SW 1271 (cell line): ENCODE measurements at regions not wholly inside any gene's neighbourhood (a gene's known extent, or its start where the extent isn't known, plus 50 kb on each side); places are given as distances from the start of the nearest gene placed in this dataset.

Experiments used
- DNase-seq, 2 experiments: peaks; one replicate each; lab custom pipeline; 2025; lab: John Stamatoyannopoulos, UW

- no peak for DNase-seq
Measured at GRCh38 chr9:4435197-4435596, 55.1 kb upstream of the SLC1A1 start.

GRCh38 chr9:4433379-4433778, 56.9 kb upstream of the SLC1A1 start:
- no peak for DNase-seq

DNA sequence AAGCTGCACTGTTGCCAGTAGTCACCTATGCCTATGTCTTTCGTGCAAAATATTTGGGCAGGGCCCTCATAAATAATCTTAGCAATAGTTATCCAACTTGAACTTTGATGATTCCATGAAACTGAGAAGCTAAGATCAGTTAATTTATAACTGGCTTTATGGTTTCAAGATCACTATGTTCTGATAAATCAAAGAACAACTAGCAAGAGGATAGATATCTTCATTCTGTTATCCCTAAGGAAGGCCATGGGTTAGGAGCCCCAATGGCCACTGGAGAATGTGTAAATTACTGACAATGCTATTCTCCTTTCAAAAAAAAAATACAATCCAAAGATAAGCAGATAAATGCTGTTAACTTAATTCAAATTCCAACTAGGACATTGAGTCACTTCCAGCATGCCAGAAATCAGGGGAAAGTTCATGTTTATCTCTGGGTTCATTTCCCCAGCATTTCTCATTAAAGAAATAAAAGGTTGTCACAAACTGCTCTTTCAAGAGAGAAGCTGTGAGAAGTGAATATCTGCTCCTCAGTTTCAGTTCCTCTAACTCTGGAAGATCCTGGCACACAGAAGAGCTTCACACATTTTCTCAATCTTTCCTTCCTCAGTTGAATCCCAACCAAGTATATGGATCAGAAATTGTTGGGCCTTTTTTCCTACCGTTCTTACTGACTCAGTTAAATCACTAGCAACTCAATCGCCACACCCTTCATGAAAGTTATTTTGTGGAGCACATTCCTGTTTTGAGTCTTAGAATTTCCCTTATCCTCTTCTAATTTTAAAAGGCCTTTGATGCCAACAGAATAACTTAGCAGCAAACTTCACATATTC, 59.6 kb upstream of the SLC1A1 start:
- no peak for DNase-seq

DNA sequence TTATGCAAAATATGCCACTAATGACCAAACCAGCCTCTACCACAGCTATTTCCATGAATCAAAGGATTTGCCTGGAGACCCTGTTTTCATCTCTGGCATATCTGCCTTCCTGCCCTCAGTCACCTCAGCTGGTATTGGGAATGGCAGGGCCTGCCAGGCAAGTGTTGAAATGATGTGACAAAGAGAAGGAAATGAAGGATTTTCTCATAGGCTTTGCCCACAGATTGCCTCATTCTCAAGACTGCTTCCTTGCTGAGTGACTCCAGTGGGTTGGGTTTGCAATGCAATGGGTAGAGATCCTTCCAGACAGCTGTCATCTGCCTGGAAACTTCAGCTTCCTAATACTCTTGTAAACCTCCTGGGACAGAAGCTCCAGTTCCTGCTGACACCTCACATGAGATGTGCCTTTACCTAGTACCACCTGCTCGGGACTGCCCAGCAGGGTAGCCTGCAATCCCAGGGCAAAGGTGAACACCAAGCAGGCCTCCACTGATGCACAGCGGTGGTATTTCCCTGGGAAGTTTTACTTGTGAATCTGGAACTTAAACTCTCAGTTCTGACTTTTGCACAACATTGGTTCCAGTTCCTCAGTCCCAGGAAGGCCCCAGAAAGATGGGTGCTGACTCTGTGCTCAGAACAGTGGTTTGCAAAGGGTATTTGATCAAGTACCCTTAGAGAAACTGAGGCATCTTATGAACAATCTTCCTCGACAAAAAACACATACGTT, 64.8 kb upstream of the SLC1A1 start:
- DNase-seq = no peak

GRCh38 chr9:4424891-4425290, 65.4 kb upstream of the SLC1A1 start:
- DNase-seq = no peak

DNA sequence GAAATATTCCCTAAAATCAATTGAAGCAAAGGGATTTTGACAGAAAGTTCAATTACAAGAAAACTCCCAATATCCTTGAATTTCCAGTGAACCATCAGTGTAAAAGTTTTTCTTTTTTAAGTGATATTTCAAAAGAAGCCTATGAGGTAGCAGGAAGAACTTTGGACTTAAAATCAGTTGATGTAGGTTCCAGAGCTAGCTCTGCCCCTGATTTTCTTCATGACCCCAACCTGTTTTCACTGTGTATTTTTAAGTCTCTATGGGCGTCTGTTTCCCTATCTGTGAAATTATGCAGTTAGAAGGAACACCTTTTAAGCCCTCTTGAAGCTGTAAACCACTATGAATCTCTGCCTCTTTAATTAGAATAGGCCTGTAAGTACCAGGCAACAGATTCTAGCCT, 66.2 kb upstream of the SLC1A1 start:
- no peak for DNase-seq

- no peak for DNase-seq
Measured at GRCh38 chr9:4423207-4423610, 67.1 kb upstream of the SLC1A1 start.

DNA sequence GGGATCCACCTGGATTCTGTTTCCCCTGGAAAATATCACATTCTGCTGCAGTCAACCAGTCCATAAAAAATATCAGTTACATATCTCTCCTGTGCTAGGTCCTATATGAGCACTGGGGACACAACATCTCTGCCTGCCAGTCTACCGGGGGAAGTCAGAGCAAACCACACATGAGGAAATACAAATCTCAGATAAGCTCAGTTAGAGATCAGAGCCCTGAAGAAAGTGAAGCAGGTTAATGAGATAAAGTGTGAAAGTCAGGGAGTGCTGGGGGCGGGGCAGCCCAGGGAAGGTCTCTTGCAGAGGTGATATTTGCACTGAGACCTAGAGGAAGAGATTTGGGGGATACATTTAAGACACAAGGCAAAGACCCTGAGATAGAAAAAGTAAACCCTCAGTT, 67.8 kb upstream of the SLC1A1 start:
- no peak for DNase-seq

DNA sequence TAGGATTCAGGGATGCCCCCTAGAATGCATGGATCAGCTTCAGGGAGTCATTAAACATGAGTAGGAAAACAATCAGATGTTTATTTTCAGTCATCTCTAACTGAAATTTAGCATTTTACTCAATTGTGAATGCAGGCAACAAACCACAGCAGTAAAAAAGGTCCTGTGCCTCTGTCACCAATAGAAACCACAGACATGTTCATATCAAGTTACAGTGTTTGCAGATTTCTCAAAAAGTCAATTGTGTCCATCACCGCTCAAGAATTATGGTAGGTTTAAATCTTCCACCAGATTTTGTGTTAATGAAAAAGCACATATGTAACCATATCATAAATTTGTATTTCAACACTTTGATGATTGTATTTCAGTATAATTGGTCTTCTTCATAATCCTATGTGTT, 68.4 kb upstream of the SLC1A1 start:
- no peak for DNase-seq

DNA sequence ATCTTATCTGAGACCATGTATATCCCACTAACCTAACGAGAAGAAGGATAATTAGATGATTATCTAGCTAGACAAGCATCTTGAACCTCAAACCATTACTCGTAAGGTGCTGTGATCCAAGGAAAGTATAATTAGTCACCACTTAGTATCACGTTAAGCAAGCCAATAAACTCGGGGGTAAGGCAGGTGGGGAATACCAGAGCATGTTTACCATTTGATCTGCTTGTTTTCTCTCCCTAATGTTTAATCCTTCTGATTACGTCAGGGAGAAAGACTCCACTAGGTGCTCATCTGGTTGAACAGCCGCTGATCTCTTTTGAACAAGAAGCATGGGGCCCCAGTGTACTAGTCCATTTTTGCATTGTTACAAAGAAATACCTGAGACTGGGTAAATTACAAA, 69.9 kb upstream of the SLC1A1 start:
- DNase-seq = no peak

DNA sequence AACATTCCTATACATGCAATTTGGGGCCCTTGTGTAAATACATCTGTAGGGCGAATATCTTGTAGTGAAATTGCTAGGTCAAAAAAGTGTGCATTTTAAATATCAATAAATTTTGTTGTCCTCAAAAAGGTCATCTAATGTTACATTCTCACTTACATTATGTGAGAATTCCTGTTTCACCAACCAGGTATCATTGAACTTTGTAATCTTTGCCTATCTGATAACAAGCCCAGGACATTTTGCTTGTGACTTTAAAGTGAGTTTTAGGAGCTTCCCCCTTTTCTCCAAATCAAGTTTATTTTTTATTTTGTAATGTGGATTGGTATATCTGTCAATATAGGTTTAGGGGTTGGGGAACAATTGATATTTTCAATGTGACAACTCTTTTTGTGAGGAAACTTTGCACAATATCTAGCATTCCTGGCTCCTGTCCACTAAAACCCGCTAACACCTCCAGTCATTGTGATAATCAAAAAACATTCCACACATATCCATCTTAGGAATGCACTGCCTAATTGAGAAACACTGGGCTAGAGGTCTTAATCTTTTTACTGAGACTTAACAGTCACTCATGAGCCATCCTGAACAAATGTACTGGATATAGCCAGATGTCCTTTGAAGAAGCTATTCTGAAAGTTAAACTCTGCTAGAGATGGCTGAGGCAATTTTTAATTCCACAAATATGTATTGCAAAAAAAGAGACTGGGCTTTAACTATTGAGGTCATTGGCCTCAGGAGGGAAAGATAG, 72.5 kb upstream of the SLC1A1 start:
- DNase-seq = no peak

DNA sequence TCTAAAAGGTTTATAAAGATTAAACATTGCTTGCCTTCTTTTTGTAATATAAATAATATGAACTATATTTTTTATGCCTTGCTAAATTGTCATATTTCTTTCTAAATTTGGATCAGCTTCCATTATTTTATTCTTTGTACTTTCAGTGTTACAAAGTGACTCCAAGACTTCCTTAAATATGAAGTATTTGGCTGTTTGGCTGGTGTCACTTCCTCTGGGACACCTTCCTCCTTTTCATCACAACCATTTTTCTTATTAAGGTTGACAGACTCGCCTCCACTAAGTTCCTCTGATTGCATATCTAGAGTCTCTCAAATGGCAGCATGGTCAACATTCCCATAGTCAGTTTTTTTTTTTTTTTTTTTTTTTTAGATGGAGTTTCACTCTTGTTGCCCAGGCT, 73.8 kb upstream of the SLC1A1 start:
- DNase-seq = no peak

DNA sequence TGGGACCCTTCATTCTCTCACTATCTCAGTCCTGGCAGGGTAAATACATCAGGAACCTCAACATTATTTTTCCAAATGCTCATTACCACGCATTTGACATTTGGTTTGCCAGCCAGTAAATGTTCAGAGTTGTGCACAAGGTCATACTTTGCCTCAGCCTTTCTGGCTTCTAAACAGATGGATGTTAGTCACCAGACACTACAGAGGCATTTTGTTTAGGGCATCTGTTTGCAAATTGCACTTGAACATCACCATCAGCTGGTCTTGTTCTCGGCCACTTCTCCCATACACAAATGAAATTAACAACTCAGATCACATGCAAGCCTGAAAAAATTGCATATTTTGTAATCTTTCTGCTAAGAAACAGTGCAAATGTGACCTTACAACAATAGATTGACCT, 75.0 kb upstream of the SLC1A1 start:
- no peak for DNase-seq

DNA sequence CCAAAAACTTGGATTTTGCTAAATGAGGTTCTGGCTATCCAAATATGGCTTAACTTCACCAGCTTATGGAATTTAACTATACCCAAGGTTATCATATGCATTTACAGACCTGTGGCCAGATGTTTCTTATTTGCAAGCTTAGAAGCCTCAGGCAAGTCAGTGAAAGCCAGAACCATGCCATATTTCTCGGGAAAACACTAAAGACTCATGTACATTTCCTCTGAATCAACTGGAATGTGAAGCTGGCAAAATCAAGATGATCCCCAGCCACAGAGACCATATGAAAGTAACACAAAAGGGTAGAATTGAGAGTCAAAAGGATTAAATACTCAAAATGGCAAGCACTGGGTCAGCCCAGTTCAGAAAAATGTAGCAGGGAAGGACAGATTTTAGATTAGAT, 76.4 kb upstream of the SLC1A1 start:
- no peak for DNase-seq

- no peak for DNase-seq
Measured at GRCh38 chr9:4404156-4404555, 86.1 kb upstream of the SLC1A1 start.

DNA sequence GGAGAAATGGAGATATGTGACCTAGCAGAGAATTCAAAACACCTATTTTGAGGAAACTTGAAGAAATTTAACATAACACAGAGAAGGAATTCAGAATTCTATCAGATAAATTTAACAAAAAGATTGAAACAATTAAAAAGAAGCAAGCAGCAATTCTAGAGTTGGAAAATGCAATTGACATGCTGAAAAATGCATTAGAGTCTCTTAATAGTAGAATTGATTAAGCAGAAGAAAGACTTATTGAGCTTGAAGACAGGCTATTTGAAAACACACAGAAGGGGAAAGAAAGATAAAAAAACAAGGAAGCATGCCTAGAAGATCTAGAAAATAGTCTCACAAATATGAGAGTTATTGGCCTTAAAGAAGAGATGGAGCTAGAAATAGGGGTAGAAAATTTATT, 87.8 kb upstream of the SLC1A1 start:
- DNase-seq = no peak

GRCh38 chr9:4400731-4401130, 89.5 kb upstream of the SLC1A1 start:
- DNase-seq = no peak

DNA sequence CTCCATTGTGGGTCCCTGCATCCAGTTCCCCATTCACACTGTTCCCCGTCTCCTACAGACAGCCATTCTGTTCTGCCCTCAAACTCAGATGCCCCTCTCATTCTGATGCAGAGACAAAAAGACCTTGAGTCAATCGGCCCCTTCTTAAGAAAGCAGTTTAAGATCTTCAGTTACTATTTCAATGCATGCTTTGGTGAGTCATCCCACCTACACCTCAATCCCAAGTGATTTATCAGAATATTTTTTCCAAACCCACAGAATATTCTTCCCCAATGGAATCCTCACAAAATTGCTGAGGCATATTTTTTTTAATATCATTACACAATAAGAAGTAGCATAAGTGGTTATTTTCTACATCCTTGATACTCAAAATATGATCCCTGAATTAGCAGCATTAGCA, 92.4 kb upstream of the SLC1A1 start:
- no peak for DNase-seq

DNA sequence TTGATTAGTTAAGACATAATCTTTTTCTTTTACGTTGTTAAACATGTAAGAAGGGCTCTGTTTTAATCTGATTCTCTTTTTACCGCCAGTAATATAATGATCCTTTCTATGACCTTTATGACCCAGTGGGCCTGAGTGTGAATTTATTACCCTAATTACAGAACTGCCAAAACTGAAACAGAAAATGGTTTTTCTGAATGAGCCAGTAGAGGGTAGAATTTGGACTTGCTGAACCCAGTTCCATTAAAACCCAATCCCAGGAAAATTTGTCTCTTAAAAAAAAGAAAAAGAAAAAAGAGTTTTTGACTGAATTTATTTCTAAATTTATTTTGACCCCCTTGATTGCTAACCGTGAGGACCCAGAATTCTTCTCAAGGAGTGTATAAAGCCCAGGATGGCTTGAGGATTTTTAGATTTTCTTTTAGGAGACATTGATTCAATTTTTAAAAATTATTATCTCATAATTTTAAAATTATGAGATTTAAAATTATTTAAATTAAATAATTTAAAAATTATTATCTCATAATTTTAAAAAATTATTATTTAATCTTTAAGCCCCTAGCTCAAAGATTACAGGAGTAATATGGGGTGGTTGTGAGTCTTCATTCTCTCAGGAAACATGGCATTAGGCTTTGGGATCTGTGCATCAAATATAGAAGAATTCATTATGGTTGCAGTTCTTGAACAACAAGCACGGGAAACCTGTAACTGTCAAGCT, 94.1 kb upstream of the GLIS3 start:
- no peak for DNase-seq

- DNase-seq = no peak
Measured at GRCh38 chr9:4389755-4390154, 89.9 kb upstream of the GLIS3 start.

- no peak for DNase-seq
Measured at GRCh38 chr9:4389003-4389402, 89.1 kb upstream of the GLIS3 start.

- DNase-seq = no peak
Measured at GRCh38 chr9:4386819-4387218, 87.0 kb upstream of the GLIS3 start.
